Peyer's patch (tissue), 4 donors: ENCODE measurements at regions not wholly inside any gene's neighbourhood (a gene's known extent, or its start where the extent isn't known, plus 50 kb on each side); places are given as distances from the start of the nearest gene placed in this dataset.

ENCODE experiments used
- POLR2A ChIP-seq, 2 donors: fragments of 450-650 bp; IDR thresholded peaks; one replicate each; pipeline ENCODE4 v1.5.1; 2017; ENCODE audit warnings: antibody characterized with exemption in 2 of 2, mild to moderate bottlenecking in 2 of 2, moderate library complexity in 2 of 2
- TF ChIP-seq, protein P1 (sequence below), 6 experiments: fragments of 450-650 bp in 4 of 6; fragments of 200-600 bp in 2 of 6; sonication (generic) in 1 of 6; IDR thresholded peaks; one replicate each; pipeline ENCODE4 v1.5.1; 2017 to 2019; ENCODE audit warnings: antibody characterized with exemption in 6 of 6, mild to moderate bottlenecking in 3 of 6, moderate library complexity in 1 of 6

DNA sequence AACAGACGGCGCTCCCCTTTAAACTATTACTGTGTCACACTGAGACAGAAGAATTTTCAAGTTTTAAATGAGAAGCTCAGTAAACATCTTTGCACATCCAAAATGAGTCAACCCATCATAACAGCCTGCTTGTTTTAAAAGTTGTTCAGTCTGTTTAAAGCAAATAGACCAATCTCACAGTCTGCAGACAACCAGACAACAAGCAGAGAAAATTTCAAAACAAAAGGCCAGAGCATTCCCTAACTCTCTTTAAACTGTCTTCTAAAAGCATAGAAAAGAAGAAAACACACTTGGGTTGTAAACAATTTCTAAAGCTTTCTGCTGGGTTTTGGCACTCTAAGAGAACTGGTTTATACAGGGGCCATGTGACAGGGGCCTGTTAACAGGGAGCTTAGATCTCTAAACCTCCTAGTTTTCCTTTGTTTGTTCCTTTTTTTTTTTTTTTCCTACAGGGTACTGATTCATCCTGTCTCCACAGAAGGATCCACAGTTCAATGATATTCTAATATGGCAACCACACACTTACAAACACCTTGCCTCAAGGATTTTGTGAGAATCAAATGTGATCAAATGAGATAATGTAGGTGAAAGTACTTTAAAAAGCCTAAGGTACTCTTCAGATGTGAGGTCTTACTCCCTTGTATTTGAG is 100.8 kb upstream of the MAML3 start:
- TF ChIP-seq POLR2A (IDR thresholded peaks at IDR 0.05), result no peak
- TF ChIP-seq, protein P1, sequence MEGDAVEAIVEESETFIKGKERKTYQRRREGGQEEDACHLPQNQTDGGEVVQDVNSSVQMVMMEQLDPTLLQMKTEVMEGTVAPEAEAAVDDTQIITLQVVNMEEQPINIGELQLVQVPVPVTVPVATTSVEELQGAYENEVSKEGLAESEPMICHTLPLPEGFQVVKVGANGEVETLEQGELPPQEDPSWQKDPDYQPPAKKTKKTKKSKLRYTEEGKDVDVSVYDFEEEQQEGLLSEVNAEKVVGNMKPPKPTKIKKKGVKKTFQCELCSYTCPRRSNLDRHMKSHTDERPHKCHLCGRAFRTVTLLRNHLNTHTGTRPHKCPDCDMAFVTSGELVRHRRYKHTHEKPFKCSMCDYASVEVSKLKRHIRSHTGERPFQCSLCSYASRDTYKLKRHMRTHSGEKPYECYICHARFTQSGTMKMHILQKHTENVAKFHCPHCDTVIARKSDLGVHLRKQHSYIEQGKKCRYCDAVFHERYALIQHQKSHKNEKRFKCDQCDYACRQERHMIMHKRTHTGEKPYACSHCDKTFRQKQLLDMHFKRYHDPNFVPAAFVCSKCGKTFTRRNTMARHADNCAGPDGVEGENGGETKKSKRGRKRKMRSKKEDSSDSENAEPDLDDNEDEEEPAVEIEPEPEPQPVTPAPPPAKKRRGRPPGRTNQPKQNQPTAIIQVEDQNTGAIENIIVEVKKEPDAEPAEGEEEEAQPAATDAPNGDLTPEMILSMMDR (IDR thresholded peaks at IDR 0.05), result no peak
